ENCODE measurements at regions not wholly inside any gene's neighbourhood (a gene's known extent, or its start where the extent isn't known, plus 50 kb on each side); places are given as distances from the start of the nearest gene placed in this dataset.

DNA sequence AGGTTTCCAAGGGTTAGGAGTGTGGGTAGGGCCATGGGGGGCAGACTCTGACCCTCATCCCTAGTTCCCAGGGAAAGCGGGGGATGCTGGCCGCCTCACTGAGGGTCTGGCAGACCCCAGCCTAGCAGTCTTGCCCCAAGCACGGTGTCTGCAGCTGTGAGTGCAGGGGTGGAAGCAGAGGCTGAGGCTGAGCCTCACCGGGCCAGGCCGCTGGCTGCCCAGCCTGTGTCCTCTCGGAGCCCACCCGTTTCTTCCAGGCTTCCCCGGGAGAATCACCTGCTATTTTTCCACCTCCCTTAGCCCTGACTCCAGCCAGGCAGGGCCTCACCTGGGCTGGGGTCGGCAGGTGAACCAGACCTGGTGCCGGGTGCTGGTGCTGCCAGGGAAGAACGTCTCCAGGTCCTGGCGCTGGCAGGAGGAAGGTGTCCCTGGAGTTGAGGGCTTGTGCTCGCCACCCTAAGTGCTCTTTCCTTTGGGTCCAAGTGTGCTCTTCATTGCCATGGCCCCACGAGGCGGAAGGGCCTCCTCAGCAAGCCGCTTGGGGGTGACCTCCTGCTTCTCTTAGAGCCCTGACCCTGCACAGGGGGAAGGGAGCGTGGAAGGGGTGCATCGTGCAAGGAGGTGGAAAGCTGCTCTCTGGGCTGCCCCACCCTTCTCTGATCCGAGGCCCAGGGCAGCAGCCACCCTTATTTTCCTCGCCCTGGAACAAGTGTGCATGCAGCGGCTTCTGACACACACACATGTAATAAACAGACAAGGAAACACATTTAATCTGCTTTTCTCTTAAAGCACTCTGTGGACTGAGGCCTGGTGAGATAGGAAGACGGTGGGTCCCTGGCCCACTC lies 112.7 kb downstream of the FAM53A start:
- TF ChIP-seq, protein P1, sequence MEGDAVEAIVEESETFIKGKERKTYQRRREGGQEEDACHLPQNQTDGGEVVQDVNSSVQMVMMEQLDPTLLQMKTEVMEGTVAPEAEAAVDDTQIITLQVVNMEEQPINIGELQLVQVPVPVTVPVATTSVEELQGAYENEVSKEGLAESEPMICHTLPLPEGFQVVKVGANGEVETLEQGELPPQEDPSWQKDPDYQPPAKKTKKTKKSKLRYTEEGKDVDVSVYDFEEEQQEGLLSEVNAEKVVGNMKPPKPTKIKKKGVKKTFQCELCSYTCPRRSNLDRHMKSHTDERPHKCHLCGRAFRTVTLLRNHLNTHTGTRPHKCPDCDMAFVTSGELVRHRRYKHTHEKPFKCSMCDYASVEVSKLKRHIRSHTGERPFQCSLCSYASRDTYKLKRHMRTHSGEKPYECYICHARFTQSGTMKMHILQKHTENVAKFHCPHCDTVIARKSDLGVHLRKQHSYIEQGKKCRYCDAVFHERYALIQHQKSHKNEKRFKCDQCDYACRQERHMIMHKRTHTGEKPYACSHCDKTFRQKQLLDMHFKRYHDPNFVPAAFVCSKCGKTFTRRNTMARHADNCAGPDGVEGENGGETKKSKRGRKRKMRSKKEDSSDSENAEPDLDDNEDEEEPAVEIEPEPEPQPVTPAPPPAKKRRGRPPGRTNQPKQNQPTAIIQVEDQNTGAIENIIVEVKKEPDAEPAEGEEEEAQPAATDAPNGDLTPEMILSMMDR (IDR thresholded peaks at IDR 0.05), result no peak
- Mint-ChIP-seq H3K27me3 (ENCODE audit: low read depth) (no peaks in the 10 kb centered on the region), H3K4me1 (ENCODE audit: low read depth) (no peaks in the 10 kb centered on the region), H3K27ac (ENCODE audit: unreplicated experiment) (no peak overlapping the region), H3K9me3 (ENCODE audit: low read depth) (no peaks in the 10 kb centered on the region), H3K36me3 (ENCODE audit: low read depth) (no peaks in the 10 kb centered on the region), H3K4me3 (ENCODE audit: unreplicated experiment) (no peak overlapping the region)
- DNase-seq (ENCODE audit: low spot score), result peak; percentile 81

DNA sequence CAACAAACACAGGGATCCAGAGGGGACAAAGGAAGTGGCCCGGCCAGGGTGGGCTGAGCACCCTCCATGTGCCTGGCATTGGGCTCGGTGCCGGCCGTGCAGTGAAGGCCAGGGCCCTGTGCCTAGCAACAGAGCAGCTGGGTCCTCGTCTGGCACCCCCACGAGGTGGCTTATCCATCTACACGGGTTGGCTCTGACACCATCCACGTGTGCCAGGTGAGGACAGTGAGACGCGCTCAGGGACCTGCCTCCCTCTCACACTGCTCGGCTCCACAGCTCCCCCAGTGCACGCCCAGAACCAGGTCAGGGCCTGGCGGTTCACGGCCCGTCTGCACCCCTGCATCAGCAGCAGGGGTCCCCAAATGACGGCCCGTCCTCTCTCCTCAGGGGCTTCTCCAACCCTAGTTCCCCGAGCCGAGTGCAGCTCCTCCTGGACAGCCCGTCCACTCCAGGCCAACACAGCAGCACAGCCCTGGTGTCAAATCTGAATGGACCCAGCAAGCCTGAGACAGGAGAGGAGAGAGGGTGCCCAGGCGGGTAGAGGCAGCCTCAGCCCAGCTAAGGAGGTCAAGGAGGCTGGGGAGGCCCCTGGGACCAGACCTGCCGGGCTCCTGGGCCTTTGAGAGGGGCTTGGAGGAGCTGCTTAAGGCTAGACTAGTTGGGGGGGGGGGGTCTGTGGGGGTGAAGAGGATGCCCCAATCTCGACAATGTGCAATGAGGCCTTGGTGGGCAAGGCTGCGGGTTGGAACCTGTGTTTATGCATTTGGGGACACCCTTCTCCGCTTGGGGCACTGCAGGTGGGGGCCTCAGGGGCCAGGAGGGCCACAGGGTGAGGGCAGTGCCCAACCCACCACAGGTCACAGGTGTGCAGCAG lies 113.6 kb downstream of the FAM53A start:
- DNase-seq (ENCODE audit: low spot score), result peak; percentile 84
- H3K27me3 Mint-ChIP-seq (ENCODE audit: low read depth), result no peaks in the 10 kb centered on the region
- no peak overlapping the region for H3K4me3 Mint-ChIP-seq (ENCODE audit: unreplicated experiment)
- TF ChIP-seq, protein P1 (IDR thresholded peaks at IDR 0.05), result no peak
- H3K9me3 Mint-ChIP-seq (ENCODE audit: low read depth), result no peaks in the 10 kb centered on the region
- H3K36me3 Mint-ChIP-seq (ENCODE audit: low read depth), result no peaks in the 10 kb centered on the region
- H3K4me1 Mint-ChIP-seq (ENCODE audit: low read depth), result no peaks in the 10 kb centered on the region
- no peak overlapping the region for H3K27ac Mint-ChIP-seq (ENCODE audit: unreplicated experiment)

DNA sequence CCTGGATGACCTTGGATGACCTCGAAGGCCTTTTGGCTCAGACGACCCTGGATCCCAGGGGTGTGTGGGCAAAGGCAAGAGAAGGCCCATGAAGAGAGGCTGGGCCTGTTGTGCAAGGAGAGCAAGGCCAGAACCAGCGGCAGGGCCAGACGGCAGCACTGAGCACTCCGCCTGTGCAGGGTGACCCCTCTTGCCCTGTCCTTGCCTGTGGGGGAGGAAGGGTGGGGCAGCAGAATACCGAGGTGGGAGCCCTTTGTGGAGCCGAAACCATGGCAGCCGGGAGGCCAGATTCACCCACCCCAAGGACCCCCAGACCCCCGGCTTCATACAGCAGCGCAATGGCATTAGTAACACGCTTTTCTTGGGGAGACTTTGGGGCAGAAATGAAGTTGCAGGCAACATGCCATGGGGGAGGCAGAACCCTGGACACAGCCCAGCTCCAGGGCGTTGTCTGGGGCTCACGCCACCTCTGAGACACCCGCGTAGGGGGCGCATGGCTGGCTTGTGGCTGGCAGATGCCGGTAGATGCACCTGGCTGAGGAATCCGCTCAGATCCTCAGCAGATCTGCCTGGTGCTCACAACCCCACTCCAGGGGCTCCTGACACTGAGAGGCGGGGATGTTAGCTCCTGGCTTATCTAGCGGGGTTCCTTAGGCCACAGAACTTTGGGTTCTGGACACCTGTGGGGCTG lies 114.5 kb downstream of the FAM53A start:
- H3K4me1 Mint-ChIP-seq (ENCODE audit: low read depth), result no peaks in the 10 kb centered on the region
- no peaks in the 10 kb centered on the region for H3K36me3 Mint-ChIP-seq (ENCODE audit: low read depth)
- DNase-seq (ENCODE audit: low spot score), result peak; percentile 74
- TF ChIP-seq, protein P1 (IDR thresholded peaks at IDR 0.05), result no peak
- no peaks in the 10 kb centered on the region for H3K9me3 Mint-ChIP-seq (ENCODE audit: low read depth)
- H3K4me3 Mint-ChIP-seq (ENCODE audit: unreplicated experiment), result no peak overlapping the region
- H3K27ac Mint-ChIP-seq (ENCODE audit: unreplicated experiment), result no peak overlapping the region
- peaks cover 5% of the 10 kb centered on the region for H3K27me3 Mint-ChIP-seq (ENCODE audit: low read depth)

DNA sequence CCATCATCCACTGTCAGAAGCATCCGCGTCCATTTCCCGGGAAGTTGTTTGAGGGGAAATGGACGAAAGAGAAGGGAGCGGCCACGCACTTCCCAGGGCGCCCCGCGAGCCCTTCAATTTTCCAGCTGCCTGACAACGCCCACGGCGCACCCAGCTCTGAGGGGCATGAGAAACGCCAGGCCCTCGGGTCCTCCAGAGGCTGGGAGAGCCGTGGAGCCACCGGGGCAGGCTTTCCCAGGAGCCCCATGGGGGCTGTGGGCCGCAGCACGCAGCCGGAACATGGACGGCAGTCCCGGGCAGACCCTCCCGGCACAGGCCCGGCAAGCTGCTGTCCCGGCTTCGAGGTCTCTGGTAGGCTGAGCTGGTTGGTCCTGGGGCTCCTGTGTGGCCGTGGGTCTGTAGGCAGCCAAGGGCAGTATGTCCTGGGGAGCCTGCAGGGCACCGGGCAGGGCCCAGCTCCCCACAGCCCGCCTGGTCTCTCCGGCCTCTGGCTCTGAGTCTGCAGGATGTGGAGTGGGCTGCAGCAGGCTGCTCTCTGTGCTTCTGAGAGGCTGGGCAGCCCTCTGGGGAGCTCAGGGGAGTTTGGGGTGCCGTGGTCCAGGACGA lies 115.2 kb downstream of the FAM53A start:
- H3K27ac Mint-ChIP-seq (ENCODE audit: unreplicated experiment), result no peak overlapping the region
- peaks cover 9% of the 10 kb centered on the region for H3K27me3 Mint-ChIP-seq (ENCODE audit: low read depth)
- H3K9me3 Mint-ChIP-seq (ENCODE audit: low read depth), result no peaks in the 10 kb centered on the region
- no peaks in the 10 kb centered on the region for H3K4me1 Mint-ChIP-seq (ENCODE audit: low read depth)
- H3K4me3 Mint-ChIP-seq (ENCODE audit: unreplicated experiment), result no peak overlapping the region
- TF ChIP-seq, protein P1 (IDR thresholded peaks at IDR 0.05), result no peak
- peak; percentile 80 for DNase-seq (ENCODE audit: low spot score)
- H3K36me3 Mint-ChIP-seq (ENCODE audit: low read depth), result no peaks in the 10 kb centered on the region
